IPS-NIHi7 (cell line): ENCODE measurements at regions not wholly inside any gene's neighbourhood (a gene's known extent, or its start where the extent isn't known, plus 50 kb on each side); places are given as distances from the start of the nearest gene placed in this dataset.
"Not testable (repeated sequence)": the region's sequence is repeated elsewhere in the genome, so short reads cannot be mapped to it uniquely, and the experiment has no call there.

Experiments
- DNase-seq: peaks from one replicate; pipeline ENCODE4 v3.0.0; 2012; ENCODE audit warnings: mixed read lengths; ENCODE audit errors: extremely low spot score

DNA sequence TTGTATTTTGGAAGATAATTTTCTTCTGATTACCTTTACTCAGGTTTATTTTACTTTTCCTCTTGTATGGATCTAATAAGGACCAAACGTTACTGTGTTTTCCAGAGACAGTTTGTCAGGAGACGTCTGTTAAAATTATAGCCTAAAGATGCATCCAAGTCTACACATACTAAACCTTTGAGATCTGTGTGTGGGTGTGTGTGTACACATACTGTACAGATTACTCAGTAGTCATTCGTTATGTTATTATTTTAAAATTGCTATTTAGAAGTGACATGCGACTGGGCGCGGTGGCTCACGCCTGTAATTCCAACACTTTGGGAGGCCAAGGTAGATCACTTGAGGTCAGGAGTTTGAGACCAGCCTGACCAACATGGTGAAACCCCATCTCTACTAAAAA, 51.6 kb upstream of the CNTLN start:
- no peak for DNase-seq

DNA sequence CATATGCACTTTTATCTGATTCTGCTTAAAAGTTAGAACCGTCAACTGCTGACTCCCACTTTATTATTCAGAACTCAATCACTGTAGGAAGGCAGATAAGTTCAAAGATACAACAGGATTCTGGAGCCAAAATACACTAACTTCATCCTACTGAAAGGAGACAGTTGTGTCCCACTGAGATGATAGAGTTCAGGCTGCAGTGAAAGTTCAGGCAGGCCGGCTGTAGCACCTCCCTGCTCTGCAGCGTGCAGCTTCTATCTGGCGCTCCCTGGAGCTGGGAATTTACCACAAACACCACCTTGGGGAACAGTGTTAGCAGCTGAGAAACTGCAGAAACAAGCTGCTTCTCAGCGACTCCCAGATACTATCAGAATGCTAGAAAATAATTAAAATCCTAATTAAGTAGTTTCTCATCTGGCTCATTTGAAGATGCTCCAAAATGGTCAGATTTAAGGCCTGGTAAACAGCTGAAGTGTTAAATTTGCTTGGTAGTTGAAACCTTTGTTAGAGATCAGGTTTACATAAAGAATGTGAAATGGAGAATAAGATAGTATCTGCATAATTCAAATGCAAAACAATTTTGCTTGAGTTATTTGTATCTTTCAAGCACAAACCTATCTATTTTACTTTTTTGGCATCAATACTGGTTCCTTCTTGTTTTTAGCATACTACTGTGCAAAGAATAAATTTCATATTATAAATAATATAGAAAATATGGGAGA, 52.3 kb upstream of the CNTLN start:
- peak; percentile 80 for DNase-seq

DNA sequence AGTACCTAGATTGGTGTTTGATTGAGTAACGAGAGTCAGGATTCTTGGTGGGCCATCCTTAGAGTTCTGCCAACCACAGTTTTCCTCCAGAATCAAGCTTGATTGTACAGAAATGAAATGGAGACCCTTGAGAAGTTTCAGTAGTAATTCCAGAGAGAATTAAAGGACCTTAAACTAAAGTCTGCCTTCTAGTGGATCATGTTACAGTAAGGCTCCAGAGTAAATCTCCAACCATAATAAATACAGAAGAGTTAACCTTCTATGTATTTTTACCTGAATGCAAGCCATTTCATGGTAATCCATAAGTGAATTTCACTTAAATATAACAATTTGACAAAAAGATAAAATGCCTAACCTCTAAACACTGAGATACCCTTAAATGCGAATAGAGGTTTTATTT, 53.0 kb upstream of the CNTLN start:
- DNase-seq = no peak

DNA sequence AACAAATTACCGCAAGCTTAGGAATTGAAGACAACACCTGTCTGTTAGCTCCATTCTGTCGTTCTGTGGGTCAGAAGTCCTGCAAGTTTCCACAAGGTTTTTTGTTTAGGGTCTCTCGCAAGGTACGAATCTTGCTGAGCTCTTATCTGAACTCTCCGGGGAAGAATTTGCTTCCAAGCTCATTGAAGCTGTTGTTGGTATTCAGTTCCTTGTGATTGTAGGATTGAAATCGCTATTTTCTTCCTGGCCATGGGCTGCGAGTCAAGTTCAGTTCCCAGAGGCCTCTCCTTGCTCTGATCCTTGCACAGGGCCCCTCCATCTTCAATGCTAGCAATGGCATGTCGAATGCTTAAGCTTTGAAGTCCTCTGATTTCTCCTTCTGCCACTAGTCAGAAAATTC, 53.5 kb upstream of the CNTLN start:
- DNase-seq = peak; percentile 12

DNA sequence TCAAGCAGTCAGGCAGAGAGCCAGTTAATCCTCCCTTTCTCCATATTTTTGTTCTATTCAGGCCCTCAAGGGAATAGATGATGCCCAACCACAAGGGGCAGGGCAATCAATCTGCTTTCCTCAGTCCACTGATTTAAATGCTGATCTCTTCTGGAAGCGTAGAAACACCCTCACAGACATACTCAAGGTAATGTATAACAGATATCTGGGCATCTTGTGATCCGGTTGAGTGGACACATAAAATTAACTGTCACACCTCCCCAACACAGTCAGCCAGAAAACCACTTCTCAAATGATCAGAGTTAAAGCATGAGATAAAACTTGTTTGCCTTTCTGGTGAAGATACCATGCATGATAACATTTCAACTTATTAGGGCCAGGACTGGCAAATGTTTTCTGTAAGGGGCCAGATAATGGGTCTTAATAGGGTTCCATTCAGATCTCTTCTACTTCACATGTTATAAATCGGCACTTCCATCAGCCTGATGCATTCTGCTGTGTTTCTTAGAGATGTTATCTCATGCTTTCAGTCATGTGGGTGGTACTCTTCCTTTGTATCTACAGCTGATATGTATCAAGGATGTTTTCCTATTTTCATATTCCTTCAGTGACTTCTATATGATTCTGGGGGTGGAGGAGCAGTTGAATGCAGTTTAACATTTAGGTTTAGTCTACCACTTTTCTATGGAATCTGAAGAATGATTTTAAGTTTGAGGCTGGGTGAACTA, 58.9 kb upstream of the CNTLN start:
- DNase-seq = no peak

DNA sequence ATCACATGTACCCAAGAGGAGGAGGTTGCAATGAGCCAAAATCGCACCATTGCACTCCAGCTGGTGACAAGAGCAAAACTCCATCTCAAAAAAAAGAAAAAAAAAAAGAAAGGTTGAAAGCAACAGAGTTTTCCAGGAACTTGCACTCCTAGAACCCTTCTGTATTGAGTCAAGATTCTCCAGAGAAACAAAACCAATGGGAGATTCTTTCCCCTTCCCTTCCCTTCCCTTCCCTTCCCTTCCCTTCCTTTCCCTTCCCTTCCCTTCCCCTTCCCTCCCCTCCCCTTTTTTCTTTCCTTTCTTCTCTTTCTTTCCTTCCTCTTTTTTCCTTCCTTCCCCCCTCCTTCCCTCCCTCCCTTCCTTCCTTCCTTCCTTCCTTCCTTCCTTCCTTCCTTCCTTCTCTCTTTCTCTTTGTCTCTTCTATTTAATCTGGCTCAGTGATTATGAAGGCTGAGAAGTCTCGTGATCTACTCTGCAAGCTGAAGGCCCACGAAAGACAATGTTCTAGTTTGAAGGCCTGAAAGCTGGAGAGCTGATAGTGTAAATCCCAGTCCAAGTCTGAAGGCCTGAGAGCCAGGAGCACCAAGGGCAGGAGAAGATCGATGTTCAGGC, 59.6 kb upstream of the CNTLN start:
- no peak for DNase-seq

DNA sequence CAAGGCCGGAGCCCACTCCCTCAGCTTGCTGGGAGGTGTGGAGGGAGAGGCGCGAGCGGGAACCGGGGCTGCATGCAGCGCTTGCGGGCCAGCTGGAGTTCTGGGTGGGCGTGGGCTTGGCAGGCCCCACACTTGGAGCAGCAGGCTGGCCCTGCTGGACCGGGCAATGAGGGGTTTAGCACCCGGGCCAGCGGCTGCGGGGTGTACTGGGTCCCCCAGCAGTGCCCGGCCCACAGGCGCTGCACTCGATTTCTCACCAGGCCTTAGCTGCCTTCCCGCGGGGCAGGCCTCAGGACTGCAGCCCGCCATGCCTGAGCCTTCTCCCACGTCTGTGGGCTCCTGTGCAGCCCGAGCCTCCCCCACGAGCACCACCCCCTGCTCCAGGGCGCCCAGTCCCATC, 62.3 kb upstream of the CNTLN start:
- not testable (repeated sequence) for DNase-seq

DNA sequence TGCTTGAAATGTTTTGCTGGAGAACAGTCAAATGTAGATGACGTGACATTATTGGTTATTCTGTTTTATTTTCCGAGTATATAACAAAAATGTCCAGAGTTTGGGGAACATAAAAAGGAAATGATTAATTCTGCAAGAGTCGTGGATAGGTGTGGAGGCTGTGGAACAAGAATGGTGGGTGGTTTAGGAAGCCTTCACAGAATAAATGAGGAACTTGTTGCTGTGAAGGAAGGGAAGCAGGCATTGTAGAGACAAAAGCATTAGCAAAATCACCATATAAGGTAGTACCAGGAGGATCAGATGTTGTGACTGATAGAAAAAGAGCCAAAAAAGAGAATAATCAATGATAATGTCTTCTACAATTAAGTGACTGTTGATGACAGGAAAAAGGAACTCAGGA, 66.2 kb upstream of the CNTLN start:
- DNase-seq = no peak

DNA sequence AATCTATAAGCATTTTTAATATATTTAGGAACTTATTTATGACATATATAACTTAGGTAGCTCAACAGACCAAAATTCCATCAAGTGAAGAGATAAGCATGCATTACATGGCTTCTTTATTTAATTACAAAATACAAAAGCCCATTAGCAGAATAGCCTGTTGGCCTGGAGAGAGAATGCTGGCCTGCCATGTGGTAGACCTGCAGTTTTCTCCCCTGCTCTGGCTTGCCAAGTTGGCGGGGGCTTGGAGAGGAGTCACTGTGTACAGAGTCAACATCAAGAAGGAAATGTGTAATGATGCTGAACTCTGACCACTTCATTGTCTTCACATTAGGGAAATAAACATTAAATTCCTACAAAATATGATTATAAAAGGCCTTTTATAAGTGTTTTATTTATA, 69.8 kb upstream of the CNTLN start:
- no peak for DNase-seq

DNA sequence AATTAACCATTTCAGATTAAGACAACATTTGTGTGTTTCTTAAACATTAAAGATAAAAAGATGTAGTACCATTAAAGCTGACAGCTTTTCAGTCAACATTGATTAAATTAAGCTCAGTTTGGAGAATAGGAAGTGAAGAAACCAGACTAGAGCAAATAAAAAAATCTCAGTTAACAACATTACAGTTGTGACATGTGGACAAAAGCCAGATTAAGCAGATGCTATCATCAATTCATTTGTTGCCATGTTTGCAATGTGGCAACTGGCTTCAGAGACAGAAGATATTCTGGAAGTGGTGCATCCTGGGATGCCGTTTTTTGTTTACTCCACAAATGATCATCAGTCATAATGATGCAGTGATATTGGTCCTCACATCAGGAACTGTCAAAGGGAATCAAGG, 70.3 kb upstream of the CNTLN start:
- no peak for DNase-seq

DNA sequence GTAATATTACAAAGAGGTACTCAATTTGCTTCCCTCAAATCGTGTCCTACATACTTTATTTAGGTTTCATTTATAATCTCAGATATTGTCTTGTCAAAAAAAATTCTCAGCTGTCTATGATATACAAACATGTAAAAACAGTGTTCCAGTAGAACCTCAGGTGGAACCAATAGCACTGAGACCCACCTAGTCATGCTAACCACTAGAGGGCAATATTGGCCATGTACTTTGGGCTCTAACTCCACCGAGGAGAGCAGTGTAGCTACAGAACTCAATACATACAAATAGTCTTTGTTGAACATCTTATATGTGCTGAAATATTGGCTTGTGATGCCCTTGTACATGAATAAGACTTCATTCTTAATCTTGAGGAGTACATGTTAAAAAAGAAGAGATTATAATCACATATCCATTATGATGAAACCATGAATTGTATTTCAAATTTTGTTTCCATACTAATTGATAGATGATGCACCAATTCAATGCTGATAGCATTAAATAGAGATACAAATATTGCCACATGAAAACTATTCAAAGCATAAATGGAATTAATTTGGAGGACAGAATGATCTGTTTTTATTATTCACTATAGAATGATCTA, 71.2 kb upstream of the CNTLN start:
- peak; percentile 55 for DNase-seq

DNA sequence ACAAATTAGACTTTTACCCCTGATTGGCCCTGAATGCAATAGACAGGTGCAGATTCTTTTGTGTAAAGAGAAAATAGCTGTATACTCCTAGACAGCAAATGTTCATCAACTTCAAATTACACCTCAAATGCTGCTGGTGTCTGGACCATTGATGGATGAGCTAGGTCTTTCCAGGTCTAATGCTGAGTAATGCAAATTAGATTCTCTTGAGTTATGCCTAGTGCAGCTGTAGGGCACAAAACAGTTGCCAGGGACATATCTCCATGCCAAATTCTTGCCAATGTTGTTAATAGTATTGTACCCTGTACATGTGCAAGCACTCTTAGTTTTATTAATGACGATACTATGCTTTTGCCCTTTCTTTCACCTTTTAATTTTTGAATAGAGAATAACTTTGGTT, 72.3 kb upstream of the CNTLN start:
- DNase-seq = no peak

DNA sequence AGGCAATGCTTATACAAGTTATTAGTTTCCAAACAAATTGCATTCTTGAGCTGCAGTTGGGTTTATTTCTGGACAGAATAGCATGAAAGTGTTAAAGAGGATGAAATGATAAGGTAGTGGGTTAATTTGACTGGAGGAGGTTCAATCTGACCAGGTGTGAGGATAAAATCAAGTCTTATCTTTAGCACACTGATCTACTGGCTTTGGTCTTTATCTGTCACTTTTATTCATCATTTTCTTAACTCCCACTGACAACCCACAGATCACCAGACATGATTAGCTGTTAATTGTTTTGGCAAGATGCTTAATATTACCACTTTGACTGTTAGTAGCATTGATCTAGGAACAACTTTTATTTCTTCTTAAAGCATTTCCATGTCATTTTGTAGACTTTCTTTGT, 74.4 kb upstream of the CNTLN start:
- DNase-seq = no peak

DNA sequence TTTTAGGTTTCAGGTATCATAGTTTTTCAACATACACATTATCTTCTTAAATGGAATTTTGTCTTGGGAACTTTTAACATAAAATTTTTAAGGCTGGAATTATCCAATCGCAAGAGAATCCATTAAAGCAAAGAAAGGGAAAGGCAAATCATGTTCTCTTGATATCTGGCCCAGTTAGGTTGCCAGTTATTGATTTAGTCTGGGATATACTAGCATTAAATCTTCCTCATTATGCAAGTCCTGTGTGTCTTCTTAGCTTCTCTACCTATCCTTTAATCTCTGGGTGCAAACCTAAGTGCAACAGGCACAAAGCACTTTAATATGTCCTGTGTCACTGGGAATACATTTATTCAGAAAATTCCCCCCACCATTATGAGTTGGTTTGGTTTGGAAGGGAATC, 75.4 kb upstream of the CNTLN start:
- no peak for DNase-seq

DNA sequence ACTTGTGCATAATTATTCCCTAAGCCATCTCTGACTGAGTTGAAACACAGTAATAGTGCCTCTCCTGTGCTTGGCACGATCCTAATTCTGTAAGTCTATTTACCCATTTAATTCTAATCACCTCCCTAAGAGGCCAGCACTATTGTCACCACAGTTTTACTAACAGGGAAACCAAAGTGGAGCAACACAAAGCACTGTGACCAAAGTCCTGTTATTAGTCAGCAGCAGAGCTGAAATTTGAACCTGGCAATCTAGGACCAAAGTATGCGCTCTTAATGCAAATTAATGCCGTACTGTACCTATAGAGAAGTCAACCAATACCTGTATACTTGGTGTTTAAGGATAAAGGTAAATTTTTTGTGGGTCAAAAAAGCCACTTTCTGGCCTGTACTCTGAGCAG, 77.1 kb upstream of the CNTLN start:
- DNase-seq = no peak

DNA sequence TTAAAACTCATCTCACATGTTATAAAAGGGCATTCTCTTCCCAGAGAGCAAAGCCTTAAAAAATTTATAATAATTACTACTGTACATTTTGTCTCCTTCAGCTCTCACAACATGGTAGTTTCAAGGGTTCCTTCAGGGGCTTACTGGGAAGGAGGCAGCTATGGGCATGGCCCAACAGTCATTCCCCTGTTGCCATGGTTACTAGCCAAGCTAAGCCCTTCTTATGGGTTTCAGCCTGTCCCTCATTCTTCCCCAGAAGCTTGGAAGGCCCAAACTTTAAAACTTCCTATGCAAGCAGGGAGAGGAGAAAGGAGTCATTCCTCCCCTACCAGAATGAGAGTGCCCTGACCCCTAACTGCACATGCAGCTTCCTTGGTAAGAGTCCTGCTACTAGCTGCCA, 82.2 kb upstream of the CNTLN start:
- peak; percentile 60 for DNase-seq

DNA sequence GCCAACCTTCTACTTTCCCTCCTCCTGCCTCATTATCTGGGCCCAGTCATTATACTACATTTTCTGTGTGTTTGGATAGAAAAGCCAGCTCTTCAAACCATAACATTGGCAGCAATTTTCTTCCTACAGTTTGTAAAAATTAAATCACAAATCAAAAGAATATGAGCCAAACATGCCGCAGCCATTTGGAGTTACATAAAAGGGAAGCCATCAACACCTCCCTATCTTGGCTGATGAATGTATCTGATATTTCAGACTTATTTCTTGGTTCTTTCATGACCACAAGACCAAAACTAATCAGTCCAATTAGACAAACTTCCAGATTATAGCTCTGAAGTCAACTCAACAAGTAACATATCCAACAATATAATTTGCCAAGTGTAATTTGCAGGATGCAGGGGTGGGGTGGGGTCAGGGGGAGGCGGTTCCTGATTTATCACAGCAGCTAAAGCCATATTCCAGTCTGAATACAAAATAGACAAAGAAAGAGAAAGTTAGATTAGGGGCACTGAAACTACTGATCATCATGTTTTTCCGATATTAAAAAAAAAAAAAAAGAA, 89.4 kb upstream of the CNTLN start:
- no peak for DNase-seq

DNA sequence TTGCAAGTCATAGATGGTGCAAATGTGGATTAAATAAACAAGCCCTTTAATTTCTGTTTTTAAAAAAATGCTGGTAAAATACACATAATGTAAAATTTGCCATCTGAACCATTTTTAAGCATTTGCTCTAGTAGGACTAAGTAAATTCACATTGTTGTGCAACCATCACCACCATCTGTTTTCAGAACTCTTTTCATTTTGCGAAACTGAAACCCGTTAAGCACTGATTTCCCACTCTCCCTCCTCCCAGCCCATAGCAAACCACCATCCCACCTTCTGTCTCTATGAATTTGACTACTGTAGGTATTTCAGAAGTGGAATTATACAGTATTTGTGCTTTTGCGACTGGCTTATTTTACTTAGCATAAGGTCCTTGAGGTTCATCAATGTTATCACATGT, 103.3 kb upstream of the CNTLN start:
- no peak for DNase-seq

DNA sequence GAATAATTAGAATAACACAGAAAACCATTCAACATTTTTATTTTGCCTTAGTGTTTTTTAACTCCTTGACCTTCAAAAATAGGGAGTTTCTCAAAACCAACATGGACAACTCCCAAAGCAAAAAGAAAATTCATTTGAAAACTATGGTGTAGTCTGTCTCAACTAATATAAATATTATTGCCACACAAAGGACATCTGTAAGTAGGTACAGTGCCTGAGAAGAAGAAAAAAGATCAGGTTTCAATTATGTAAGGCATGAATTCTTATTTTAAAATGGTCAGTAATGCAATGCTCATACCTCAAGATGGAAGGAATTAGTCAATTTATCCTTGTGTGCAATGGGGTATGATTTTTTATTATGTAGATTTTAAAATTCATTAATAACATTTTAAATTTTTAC, 109.6 kb upstream of the CNTLN start:
- no peak for DNase-seq

DNA sequence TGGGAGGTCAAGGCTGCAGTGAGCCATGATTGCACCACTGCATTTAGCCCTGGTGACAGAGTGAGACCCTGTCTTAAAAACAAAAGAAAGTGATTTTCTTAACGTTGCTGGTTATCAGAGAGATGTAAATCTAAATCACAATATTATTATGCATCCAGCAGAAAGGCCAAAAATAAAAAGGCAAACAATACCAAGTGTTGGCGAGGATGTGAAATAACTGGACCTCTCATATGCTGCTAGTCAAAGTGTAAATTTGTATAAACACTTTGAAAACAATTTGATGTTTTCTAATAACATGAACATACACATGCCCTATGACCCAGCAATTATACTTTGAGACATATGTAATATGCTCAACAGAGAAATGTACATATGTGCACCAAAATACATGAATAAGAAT, 110.7 kb upstream of the CNTLN start:
- no peak for DNase-seq

DNA sequence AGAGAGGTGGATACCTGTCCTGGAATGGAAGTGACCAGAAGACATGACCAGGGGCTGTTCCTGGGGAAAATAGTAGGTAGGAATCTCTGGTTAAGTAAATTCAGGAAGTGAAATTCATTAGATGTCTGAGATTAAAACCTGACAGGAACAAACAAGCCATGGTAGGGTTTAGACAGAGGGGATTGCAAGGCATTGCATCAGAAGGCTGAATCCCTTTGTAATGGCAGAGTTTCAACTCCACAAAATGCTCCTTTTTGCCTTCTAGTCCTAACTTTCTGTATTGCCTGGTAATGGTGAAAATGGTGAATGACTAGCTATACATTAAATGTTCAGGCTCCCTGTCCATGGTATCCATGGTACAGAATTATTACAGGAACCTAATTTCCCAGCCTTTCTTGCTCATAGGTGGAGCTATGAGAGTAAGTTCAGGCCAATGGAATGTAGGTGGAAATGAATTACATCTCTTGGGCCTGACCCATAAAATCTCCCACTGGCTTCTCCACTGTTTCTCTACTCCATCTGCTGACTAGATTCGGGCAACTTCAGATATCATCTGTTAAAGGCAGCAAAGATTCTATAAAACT, 113.4 kb upstream of the CNTLN start:
- DNase-seq = no peak

DNA sequence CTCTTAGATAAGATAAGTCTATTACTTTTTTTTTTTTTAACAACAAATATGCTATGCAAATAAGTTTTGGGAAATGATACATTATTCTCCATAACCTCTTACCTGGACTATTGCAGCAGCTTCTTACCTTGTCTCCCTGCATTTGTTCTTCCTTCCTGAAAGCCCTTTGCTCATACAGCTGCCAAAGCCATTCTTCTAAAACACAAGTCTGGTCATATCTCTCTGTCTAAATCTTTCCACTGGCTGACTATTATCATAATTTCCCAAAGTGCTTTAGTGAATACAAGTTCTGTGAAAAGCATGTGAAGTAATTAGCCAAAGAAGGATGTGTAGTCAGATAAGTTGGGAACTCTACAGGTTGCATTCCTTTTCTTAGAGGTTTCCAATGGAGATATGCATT, 115.4 kb upstream of the CNTLN start:
- DNase-seq = no peak
